ENCODE measurements at regions not wholly inside any gene's neighbourhood (a gene's known extent, or its start where the extent isn't known, plus 50 kb on each side); places are given as distances from the start of the nearest gene placed in this dataset.

DNA sequence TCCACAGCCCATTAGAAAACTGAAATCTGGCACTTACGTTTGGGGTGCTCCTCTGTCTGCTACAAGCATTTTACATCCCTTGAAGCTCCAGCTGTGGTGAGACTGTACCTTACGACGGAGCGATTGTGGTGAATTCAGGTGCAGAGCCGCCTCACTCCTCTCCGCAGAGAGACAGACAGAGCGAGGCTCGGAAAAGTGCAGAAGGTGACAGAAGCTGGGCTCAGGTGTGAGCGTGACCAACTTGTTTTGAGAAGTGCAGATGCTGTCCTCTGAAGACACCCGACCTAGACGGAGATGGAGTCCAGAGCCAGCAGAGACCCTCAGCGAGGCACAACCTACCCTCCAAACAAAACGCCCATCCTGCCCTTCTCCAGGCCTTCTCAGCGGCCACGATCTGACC lies 196.5 kb downstream of the MED10 start:
- H3K4me3 ChIP-seq (ENCODE audit: low read length) = no peak overlapping the region
- TF ChIP-seq, protein P1, sequence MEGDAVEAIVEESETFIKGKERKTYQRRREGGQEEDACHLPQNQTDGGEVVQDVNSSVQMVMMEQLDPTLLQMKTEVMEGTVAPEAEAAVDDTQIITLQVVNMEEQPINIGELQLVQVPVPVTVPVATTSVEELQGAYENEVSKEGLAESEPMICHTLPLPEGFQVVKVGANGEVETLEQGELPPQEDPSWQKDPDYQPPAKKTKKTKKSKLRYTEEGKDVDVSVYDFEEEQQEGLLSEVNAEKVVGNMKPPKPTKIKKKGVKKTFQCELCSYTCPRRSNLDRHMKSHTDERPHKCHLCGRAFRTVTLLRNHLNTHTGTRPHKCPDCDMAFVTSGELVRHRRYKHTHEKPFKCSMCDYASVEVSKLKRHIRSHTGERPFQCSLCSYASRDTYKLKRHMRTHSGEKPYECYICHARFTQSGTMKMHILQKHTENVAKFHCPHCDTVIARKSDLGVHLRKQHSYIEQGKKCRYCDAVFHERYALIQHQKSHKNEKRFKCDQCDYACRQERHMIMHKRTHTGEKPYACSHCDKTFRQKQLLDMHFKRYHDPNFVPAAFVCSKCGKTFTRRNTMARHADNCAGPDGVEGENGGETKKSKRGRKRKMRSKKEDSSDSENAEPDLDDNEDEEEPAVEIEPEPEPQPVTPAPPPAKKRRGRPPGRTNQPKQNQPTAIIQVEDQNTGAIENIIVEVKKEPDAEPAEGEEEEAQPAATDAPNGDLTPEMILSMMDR (conservative IDR thresholded peaks at IDR 0.05; ENCODE audit: low read length) = no peak
- no peak for DNase-seq (ENCODE audit: low read depth)

DNA sequence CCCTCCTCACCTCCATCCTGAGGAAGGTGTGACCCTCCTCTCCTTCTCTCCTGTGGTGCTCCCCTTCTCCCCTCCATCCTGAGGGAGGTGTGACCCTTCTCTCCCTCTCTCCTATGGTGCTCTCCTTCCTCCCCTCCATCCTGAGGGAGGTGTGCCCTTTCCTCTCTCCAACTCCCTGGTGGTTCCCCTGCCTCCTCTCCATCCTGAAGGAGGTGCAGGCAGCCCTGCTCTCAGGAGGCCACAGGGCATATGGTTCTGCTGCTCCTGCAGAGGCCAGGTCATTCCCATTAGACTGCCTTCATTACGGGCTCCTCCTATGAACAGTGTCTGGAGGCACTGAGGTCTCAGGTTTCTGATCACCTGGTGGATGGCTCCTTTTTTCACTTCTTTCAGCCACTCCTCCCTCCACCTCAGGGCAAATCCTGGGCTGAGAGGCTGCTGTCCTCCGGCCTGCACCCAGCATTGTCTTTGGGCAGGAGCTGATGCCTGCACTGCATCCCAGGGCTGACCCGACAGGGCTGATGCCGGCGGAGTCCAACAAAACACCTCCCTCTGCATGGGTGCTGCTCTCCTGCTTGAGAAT lies 197.1 kb downstream of the MED10 start:
- H3K4me3 ChIP-seq (ENCODE audit: low read length) = no peak overlapping the region
- DNase-seq (ENCODE audit: low read depth) = no peak
- TF ChIP-seq, protein P1 (conservative IDR thresholded peaks at IDR 0.05; ENCODE audit: low read length) = no peak

DNA sequence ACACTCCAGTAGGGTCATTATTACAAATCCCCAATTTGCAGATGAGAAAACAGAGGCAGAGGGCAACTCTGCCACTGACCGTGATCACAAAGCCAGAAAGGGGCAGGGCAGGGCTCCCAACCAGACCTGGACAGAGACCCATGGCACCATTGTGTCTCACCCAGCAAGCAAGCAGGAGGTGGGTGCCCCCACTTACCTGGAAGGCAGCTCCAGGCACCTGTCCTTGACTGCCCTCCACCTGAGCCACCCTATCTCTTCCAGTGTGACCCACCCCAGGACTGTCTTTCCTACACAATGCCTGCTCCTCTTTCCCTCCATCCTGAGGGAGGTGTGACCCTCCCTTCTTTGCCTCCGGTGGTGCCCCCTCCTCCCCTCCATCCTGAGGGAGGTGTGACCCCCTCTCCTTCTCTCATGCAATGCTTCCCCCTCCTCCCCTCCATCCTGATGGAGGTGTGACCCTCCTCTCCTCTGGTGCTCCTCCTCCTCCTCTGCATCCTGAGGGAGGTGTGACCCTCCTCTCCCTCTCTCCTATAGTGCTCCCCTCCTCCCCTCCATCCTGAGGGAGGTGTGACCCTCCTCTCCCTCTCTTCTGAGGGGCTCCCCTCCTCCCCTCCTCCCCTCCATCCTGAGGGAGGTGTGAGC lies 198.0 kb downstream of the MED10 start:
- H3K4me3 ChIP-seq (ENCODE audit: low read length) = no peak overlapping the region
- DNase-seq (ENCODE audit: low read depth) = no peak
- TF ChIP-seq, protein P1 (conservative IDR thresholded peaks at IDR 0.05; ENCODE audit: low read length) = no peak

DNA sequence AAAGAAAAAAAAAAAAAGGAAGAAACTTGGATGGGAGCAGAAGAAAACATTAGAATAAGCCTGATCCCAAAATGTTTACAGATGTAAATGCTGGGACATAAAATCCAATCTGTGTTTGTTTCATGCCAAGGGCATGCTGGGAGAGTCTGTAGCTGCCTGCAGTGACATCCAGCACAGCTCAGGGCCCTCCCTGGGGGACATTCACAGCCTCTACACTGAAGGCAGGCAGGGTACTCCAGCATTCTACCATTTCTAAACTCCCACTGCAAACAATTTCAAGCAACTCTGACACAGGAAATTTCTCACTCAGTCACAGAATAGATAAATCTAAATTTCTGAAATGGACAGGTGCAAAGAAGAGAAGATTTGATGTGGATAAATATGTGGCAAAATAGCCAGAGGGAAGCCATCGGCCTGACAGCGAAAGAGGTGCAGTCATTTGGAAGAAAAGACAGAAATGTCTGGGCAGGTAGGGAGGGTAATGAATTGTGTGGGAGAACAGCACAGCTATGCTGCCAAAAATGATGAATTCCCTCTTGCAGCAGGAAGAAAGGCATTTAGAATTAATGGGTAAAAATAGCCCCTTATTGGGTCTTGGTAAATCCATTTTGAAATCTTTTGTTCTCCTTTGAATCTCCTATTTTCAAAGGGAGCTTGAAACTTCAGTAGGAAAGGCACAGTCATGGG lies 199.4 kb downstream of the MED10 start:
- TF ChIP-seq, protein P1 (conservative IDR thresholded peaks at IDR 0.05; ENCODE audit: low read length) = no peak
- no peak overlapping the region for H3K4me3 ChIP-seq (ENCODE audit: low read length)
- DNase-seq (ENCODE audit: low read depth) = no peak

DNA sequence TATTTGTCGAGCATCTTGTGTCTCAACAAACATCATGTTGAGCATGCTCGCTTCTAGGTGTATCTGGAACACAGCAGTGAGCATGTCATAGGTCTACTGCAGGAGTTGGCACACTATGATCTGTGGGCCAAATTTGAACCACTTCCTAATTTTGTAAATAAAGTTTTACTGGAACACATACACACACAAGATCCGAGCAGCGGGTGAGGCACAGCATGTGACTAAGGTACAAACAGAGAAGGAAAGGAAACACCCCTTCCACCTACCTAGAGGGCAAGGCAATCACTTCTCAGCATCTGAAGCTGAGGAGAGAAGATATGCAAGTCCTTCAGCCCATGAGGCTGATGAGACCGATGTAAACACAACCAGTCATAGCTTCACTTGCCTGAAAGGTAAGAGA lies 200.4 kb downstream of the MED10 start:
- TF ChIP-seq, protein P1 (conservative IDR thresholded peaks at IDR 0.05; ENCODE audit: low read length) = no peak
- DNase-seq (ENCODE audit: low read depth) = no peak
- H3K4me3 ChIP-seq (ENCODE audit: low read length) = no peak overlapping the region

DNA sequence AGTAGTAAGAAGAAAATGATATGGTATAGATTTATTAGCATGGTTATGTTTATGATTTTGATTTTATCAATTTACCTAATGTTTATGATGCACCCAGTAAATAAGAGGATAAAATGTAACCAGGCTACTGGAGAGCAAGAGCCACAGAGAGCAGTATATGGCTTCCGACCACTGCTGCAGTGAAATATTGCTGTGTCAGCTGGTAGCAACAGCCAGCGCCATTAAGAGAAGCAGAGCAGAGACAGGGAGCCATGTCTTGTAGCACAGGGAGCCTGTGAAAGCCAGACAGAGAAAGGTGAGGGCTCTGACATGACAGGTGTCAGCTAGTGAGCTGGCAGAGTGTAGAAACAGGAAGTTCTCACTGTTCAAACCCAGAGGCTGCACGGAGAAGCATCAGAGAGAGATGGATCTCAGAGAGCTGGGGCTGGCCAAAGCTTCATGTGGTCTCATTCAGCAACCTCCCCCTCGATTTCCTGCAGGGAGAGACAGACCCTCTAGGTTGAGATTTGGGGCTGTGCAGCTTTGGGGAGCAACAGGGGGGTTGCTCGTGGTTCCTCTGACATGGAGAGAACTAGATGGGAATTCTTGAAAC lies 202.1 kb downstream of the MED10 start:
- no peak for DNase-seq (ENCODE audit: low read depth)
- H3K4me3 ChIP-seq (ENCODE audit: low read length) = no peak overlapping the region
- TF ChIP-seq, protein P1 (conservative IDR thresholded peaks at IDR 0.05; ENCODE audit: low read length) = no peak
